ENCODE measurements at regions not wholly inside any gene's neighbourhood (a gene's known extent, or its start where the extent isn't known, plus 50 kb on each side); places are given as distances from the start of the nearest gene placed in this dataset.

GRCh38 chr20:40489886-40490285, 199.2 kb downstream of the MAFB start:
- no peak for TF ChIP-seq EZH2phosphoT487 (conservative IDR thresholded peaks at IDR 0.05; ENCODE audit: low read length)
- TF ChIP-seq CTCF (IDR thresholded peaks at IDR 0.05; ENCODE audit: insufficient read depth, low read length, poor library complexity, severe bottlenecking) = no peak

Measured in SU-DHL-6 (cell line).